ENCODE measurements at regions not wholly inside any gene's neighbourhood (a gene's known extent, or its start where the extent isn't known, plus 50 kb on each side); places are given as distances from the start of the nearest gene placed in this dataset.

DNA sequence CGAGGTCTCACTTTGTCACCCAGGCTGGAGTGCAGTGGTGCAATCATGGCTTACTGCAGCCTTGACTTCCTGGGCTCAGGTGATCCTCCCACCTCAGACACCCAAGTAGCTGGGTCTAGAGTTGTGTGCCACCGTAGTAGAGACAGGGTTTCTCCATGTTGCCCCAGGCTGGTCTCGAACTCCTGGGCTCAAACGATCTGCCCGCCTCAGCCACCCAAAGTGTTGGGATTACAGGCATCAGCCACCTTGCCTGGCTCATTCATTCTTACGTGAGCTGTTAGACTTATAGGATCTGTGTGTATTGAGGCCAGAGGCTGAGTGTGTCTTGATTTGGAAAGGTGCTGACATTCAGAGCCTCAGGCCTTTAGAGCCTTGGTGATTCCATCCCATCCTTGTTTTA, 128.1 kb downstream of the SLC25A47 start:
- DNase-seq (ENCODE audit: unreplicated experiment), result no peak
- BruUV-seq (replicated peaks), result no TSS peak
- intact Hi-C loops (cut with micrococcal nuclease), result no loop called here
- TF ChIP-seq, protein P1, sequence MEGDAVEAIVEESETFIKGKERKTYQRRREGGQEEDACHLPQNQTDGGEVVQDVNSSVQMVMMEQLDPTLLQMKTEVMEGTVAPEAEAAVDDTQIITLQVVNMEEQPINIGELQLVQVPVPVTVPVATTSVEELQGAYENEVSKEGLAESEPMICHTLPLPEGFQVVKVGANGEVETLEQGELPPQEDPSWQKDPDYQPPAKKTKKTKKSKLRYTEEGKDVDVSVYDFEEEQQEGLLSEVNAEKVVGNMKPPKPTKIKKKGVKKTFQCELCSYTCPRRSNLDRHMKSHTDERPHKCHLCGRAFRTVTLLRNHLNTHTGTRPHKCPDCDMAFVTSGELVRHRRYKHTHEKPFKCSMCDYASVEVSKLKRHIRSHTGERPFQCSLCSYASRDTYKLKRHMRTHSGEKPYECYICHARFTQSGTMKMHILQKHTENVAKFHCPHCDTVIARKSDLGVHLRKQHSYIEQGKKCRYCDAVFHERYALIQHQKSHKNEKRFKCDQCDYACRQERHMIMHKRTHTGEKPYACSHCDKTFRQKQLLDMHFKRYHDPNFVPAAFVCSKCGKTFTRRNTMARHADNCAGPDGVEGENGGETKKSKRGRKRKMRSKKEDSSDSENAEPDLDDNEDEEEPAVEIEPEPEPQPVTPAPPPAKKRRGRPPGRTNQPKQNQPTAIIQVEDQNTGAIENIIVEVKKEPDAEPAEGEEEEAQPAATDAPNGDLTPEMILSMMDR (IDR thresholded peaks at IDR 0.05; ENCODE audit: unreplicated experiment), result no peak
- no peak overlapping the region for H3K27ac Mint-ChIP-seq (ENCODE audit: low read depth, unreplicated experiment)
- H3K9me3 Mint-ChIP-seq (ENCODE audit: unreplicated experiment), result no peaks in the 10 kb centered on the region
- ChIA-PET POLR2A (no interaction called here), CTCF (interaction anchor here (0.6 kb wide), 1 partner anchor 288 kb away, joined by 4 read pairs; no protein-coding TSS in a partner anchor)
- no peak overlapping the region for H3K4me3 Mint-ChIP-seq (ENCODE audit: unreplicated experiment)
- peaks cover 9% of the 10 kb centered on the region for H3K4me1 Mint-ChIP-seq (ENCODE audit: insufficient read depth, unreplicated experiment)
- no peaks in the 10 kb centered on the region for H3K36me3 Mint-ChIP-seq (ENCODE audit: insufficient read depth, unreplicated experiment)
- no peaks in the 10 kb centered on the region for H3K27me3 Mint-ChIP-seq (ENCODE audit: insufficient read depth, unreplicated experiment)

DNA sequence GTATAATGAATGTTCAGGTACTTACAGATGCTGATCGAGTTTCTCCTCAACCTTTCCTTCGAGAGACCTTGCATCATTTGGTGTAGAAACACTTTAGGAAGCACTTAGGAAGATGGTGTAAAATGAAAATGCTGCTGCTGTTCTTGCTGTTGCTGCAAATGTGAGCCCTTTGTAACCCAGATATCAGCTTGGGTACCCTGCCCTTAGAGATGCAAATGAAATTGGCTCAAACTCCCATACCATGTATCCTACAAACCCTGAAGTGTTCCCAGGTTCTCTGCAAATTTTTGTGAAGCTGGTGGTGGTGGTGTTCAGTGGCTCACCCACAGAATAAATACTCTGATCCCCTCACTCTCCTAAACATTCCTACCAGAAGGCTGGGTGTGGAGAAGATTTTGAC, 130.8 kb downstream of the SLC25A47 start:
- no TSS peak for BruUV-seq (replicated peaks)
- H3K4me3 Mint-ChIP-seq (ENCODE audit: unreplicated experiment), result no peak overlapping the region

DNA sequence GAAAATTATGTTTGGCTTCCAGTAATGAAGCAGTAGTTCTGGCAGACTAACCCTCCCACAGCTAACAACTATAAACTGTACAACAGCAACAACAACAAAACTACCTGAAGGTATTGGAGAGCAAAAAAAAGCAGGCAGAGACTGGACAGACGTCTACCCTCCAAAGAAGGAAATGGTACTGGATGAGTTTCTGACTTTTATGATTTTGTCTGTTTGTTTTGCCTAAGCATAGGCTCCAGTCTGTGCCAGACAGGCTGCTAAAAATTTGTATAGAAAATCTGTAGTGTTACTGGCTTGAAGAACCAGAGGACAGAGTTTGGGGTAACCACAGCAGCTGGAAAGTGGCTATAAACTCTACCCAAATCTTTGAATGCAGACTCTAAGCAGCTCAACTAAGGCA, 131.3 kb downstream of the SLC25A47 start:
- no TSS peak for BruUV-seq (replicated peaks)
- Mint-ChIP-seq H3K4me1 (ENCODE audit: insufficient read depth, unreplicated experiment) (peaks cover 9% of the 10 kb centered on the region), H3K4me3 (ENCODE audit: unreplicated experiment) (no peak overlapping the region), H3K36me3 (ENCODE audit: insufficient read depth, unreplicated experiment) (no peaks in the 10 kb centered on the region), H3K27ac (ENCODE audit: low read depth, unreplicated experiment) (no peak overlapping the region), H3K9me3 (ENCODE audit: unreplicated experiment) (no peaks in the 10 kb centered on the region), H3K27me3 (ENCODE audit: insufficient read depth, unreplicated experiment) (no peaks in the 10 kb centered on the region)
- TF ChIP-seq, protein P1 (IDR thresholded peaks at IDR 0.05; ENCODE audit: unreplicated experiment), result no peak
- CTCF ChIA-PET, result interaction anchor here (0.6 to 1.3 kb wide), 3 partner anchors 15 to 208 kb away, joined by 3 read pairs; no protein-coding TSS in a partner anchor
- POLR2A ChIA-PET, result interaction anchor here (0.7 kb wide), 1 partner anchor 46 kb away, joined by 3 read pairs; no protein-coding TSS in a partner anchor
- DNase-seq (ENCODE audit: unreplicated experiment), result no peak
- intact Hi-C loops (cut with micrococcal nuclease), result no loop called here

More for the DNA sequence above, 130.8 kb downstream of the SLC25A47 start:
- ChIA-PET CTCF (interaction anchor here (1.3 kb wide), 1 partner anchor 209 kb away, joined by 3 read pairs; no protein-coding TSS in a partner anchor), POLR2A (no interaction called here)
- no peak for DNase-seq (ENCODE audit: unreplicated experiment)
- Mint-ChIP-seq H3K9me3 (ENCODE audit: unreplicated experiment) (no peaks in the 10 kb centered on the region), H3K27me3 (ENCODE audit: insufficient read depth, unreplicated experiment) (no peaks in the 10 kb centered on the region), H3K36me3 (ENCODE audit: insufficient read depth, unreplicated experiment) (no peaks in the 10 kb centered on the region), H3K4me1 (ENCODE audit: insufficient read depth, unreplicated experiment) (peaks cover 9% of the 10 kb centered on the region), H3K27ac (ENCODE audit: low read depth, unreplicated experiment) (no peak overlapping the region)
- intact Hi-C loops (cut with micrococcal nuclease), result no loop called here
- TF ChIP-seq, protein P1 (IDR thresholded peaks at IDR 0.05; ENCODE audit: unreplicated experiment), result no peak

DNA sequence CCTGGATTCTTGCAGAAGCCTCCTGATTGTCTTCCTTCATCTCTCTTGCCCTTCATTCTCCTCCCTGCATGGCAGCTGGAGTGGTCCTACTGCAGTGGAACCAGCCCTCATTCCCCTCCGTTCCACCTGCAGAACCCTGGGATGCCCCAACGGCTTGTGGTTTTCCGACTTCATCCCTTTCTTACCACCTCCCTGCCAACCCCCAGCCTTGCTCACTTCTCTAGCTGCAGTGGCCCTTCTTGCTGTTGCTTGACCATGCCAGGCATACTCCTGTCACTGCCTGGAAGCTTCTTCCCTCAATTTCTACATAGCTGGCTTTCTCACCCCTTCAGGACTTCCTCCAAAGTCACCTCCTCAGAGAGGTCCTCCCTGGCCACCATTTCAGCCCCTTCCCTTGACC, 123.3 kb downstream of the BEGAIN start:
- Mint-ChIP-seq H3K36me3 (ENCODE audit: insufficient read depth, unreplicated experiment) (peaks cover 5% of the 10 kb centered on the region), H3K4me3 (ENCODE audit: unreplicated experiment) (no peak overlapping the region), H3K4me1 (ENCODE audit: insufficient read depth, unreplicated experiment) (no peaks in the 10 kb centered on the region), H3K27ac (ENCODE audit: low read depth, unreplicated experiment) (no peak overlapping the region), H3K27me3 (ENCODE audit: insufficient read depth, unreplicated experiment) (peaks cover 14% of the 10 kb centered on the region), H3K9me3 (ENCODE audit: unreplicated experiment) (no peaks in the 10 kb centered on the region)
- TF ChIP-seq, protein P1 (IDR thresholded peaks at IDR 0.05; ENCODE audit: unreplicated experiment), result no peak
- no peak for DNase-seq (ENCODE audit: unreplicated experiment)
- intact Hi-C loops (cut with micrococcal nuclease), result no loop called here
- CTCF ChIA-PET, result interaction anchor here (0.7 kb wide), 1 partner anchor 57 kb away, joined by 3 read pairs; no protein-coding TSS in a partner anchor
- POLR2A ChIA-PET, result no interaction called here
- BruUV-seq (replicated peaks), result no TSS peak
